Esophagus squamous epithelium (tissue), 5 donors: ENCODE measurements at regions not wholly inside any gene's neighbourhood (a gene's known extent, or its start where the extent isn't known, plus 50 kb on each side); places are given as distances from the start of the nearest gene placed in this dataset.

ENCODE experiments used
- DNase-seq: peaks from one replicate; lab custom pipeline; 2025; lab: John Stamatoyannopoulos, UW
- H3K27ac ChIP-seq, 4 donors: fragments of 200-600 bp; sonication (generic); one replicate each; pipeline ENCODE4 v1.5.1; 2016 to 2019; ENCODE audit warnings: mild to moderate bottlenecking in 1 of 4
- H3K27me3 ChIP-seq, 4 donors: fragments of 200-600 bp; sonication (generic); 1 replicate in 3 of 4; 2 replicates in 1 of 4; pipeline versions ENCODE4 v1.5.1 to v1.6.0; 2017 to 2021; ENCODE audit warnings: antibody characterized with exemption in 1 of 4
- H3K36me3 ChIP-seq, 3 donors: fragments of 200-600 bp; sonication (generic); one replicate each; pipeline ENCODE4 v1.5.1; 2016 to 2019
- H3K4me1 ChIP-seq, 3 donors: fragments of 200-600 bp; sonication (generic); one replicate each; pipeline ENCODE4 v1.5.1; 2017 to 2019
- H3K4me3 ChIP-seq, 4 donors: fragments of 200-600 bp; sonication (generic); 1 replicate in 3 of 4; 2 replicates in 1 of 4; pipeline ENCODE4 v1.5.1; 2016 to 2019; ENCODE audit warnings: mild to moderate bottlenecking in 2 of 4, moderate library complexity in 1 of 4
- H3K9me3 ChIP-seq, 3 donors: fragments of 200-600 bp; sonication (generic); one replicate each; pipeline ENCODE4 v1.5.1; 2016 to 2019
- POLR2A ChIP-seq, 4 donors: fragments of 450-650 bp; IDR thresholded peaks; one replicate each; pipeline ENCODE4 v1.6.1; 2017; ENCODE audit warnings: antibody characterized with exemption in 4 of 4, mild to moderate bottlenecking in 4 of 4, moderate library complexity in 3 of 4
- WGBS, 2 donors: methylation state at CpG; one replicate each; pipeline ENCODE4 v1.1.5; 2018; 5-methylcytosine and 5-hydroxymethylcytosine counted together
- intact Hi-C: fragments of 100-400 bp; cut with DNase I; formaldehyde crosslinking; loops from one replicate; pipeline ENCODE4 v1.15.0; 2022
- TF ChIP-seq, protein P1 (sequence below), 6 experiments: fragments of 450-650 bp in 4 of 6; fragments of 200-600 bp in 2 of 6; sonication (generic) in 2 of 6; IDR thresholded peaks; one replicate each; pipeline ENCODE4 v1.5.1; 2016 to 2019; ENCODE audit warnings: antibody characterized with exemption in 6 of 6, mild to moderate bottlenecking in 4 of 6, moderate library complexity in 4 of 6
- donor health status: DM: yes; HTN: yes; CAD: no.

DNA sequence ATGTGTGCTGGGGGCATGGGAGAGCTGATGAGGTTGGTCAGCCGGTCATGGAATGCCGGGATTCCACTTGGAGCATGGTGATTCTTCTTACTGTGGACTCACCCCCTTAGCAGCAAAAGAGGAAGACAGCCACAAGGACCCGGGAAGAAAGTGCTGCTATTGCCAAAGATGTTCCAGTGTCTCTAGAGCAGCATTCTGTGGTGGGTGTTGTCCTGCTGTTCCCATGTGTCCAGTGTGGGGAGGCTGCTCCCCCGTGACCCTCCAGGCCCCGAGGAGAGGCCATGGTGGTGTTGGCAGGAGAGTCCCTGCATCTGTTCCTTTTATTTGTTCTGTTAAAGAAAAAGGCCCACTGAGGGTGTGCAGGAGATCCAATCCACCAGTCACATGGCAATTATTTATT, 499.4 kb downstream of the RPS24 start:
- Histone ChIP-seq H3K27me3 (no peaks in the 10 kb centered on the region), H3K4me1 (no peaks in the 10 kb centered on the region), H3K4me3 (no peak overlapping the region), H3K27ac (no peak overlapping the region), H3K9me3 (no peaks in the 10 kb centered on the region), H3K36me3 (no peaks in the 10 kb centered on the region)
- 51 to 54% methylated on average over 5 of the region's 5 CpGs for WGBS, 2 donors
- no peak for TF ChIP-seq POLR2A (IDR thresholded peaks at IDR 0.05)
- TF ChIP-seq, protein P1, sequence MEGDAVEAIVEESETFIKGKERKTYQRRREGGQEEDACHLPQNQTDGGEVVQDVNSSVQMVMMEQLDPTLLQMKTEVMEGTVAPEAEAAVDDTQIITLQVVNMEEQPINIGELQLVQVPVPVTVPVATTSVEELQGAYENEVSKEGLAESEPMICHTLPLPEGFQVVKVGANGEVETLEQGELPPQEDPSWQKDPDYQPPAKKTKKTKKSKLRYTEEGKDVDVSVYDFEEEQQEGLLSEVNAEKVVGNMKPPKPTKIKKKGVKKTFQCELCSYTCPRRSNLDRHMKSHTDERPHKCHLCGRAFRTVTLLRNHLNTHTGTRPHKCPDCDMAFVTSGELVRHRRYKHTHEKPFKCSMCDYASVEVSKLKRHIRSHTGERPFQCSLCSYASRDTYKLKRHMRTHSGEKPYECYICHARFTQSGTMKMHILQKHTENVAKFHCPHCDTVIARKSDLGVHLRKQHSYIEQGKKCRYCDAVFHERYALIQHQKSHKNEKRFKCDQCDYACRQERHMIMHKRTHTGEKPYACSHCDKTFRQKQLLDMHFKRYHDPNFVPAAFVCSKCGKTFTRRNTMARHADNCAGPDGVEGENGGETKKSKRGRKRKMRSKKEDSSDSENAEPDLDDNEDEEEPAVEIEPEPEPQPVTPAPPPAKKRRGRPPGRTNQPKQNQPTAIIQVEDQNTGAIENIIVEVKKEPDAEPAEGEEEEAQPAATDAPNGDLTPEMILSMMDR (IDR thresholded peaks at IDR 0.05): no peak
- DNase-seq: no peak
- intact Hi-C loops: no loop called here

DNA sequence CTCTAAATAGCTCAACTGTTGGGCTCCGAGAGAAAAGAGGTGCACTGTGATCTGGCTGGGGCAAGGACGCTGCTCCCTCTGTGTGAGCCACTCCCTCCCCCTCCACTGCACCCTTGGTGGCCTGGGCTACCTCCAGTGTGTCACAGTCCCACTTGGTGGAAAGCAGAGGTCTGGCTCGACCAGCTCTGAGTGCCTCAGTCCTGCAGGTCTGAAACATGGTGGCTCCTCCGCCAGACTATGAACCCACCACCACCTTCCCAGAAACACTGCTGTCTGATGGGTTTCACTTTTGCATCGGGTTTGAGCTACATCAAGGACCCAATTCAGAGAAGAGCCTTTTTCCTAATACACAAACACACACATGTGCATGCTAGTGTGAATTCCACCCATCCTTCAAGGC, 500.1 kb downstream of the RPS24 start:
- Histone ChIP-seq H3K27me3 (peaks cover 0 to under 1% (median 0%) of the 10 kb centered on the region in 4 donors), H3K27ac (no peak overlapping the region), H3K36me3 (no peaks in the 10 kb centered on the region), H3K4me1 (no peaks in the 10 kb centered on the region), H3K4me3 (no peak overlapping the region), H3K9me3 (no peaks in the 10 kb centered on the region)
- WGBS, 2 donors: 92 to 100% methylated on average over 2 to 4 of the region's 5 CpGs
- no peak for DNase-seq
- TF ChIP-seq, protein P1 (IDR thresholded peaks at IDR 0.05): no peak
- no peak for TF ChIP-seq POLR2A (IDR thresholded peaks at IDR 0.05)
- intact Hi-C loops: no loop called here

DNA sequence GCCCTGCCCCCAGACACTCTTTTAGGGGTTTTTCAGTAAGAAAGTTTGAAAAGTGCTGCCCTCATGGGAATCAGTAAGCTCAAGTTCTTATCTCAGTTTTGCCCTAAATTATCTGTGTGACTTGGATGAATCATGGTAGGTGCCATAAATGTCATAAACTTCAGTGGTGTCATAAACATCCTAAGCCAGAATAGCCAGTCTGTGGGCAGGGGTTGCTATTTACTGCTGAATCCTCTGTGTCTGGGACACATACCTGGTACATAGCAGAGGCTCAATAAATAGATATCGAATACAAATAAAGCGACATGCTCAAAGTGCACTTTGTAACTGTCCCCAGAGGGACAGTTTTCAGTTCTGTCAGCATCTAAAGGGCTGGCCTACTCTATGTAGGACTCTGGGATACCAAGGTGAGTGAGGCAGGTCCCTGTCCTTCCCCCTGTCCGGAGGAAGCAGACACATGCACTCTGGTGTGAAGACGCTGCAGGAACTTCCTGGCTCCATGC, 502.1 kb downstream of the RPS24 start:
- 87 to 91% methylated on average over 3 to 4 of the region's 4 CpGs for WGBS, 2 donors
- Histone ChIP-seq H3K27me3 (peaks cover 0 to 4% (median 0%) of the 10 kb centered on the region in 4 donors), H3K4me1 (peaks cover 0 to 2% (median 0%) of the 10 kb centered on the region in 3 donors), H3K27ac (no peak overlapping the region), H3K36me3 (no peaks in the 10 kb centered on the region), H3K9me3 (no peaks in the 10 kb centered on the region), H3K4me3 (no peak overlapping the region)
- DNase-seq: no peak
- intact Hi-C loops: no loop called here
- TF ChIP-seq, protein P1 (IDR thresholded peaks at IDR 0.05): no peak
- no peak for TF ChIP-seq POLR2A (IDR thresholded peaks at IDR 0.05)

DNA sequence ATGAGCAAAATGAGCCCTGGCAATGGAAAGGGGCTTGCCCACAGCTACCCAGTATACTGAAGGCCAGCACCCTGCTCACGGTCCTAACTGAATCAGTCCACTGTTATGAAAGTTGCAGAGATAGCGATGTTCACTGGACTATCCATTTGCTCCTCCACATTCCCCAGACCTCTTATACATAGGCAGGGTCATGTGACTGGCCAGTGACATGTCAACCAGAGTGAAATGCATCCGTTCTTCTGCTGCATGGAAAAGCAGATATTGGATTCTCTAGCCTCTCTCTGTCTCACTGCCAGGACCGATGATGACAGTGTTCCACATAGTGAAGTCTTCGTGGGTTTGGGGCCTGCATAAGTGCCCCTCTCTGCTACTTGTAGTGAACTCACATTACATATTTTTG, 503.4 kb downstream of the RPS24 start:
- DNase-seq: no peak
- peaks cover 0 to 4% (median 0%) of the 10 kb centered on the region in 4 donors for H3K27me3 ChIP-seq
- no peaks in the 10 kb centered on the region for H3K36me3 ChIP-seq
- 79 to 93% methylated on average over 5 of the region's 5 CpGs for WGBS, 2 donors
- no peaks in the 10 kb centered on the region for H3K9me3 ChIP-seq
- H3K4me3 ChIP-seq: no peak overlapping the region
- no peak overlapping the region for H3K27ac ChIP-seq
- intact Hi-C loops: no loop called here
- H3K4me1 ChIP-seq: peaks cover 0 to 11% (median 10%) of the 10 kb centered on the region in 3 donors
- TF ChIP-seq POLR2A (IDR thresholded peaks at IDR 0.05): no peak
- TF ChIP-seq, protein P1 (IDR thresholded peaks at IDR 0.05): no peak

DNA sequence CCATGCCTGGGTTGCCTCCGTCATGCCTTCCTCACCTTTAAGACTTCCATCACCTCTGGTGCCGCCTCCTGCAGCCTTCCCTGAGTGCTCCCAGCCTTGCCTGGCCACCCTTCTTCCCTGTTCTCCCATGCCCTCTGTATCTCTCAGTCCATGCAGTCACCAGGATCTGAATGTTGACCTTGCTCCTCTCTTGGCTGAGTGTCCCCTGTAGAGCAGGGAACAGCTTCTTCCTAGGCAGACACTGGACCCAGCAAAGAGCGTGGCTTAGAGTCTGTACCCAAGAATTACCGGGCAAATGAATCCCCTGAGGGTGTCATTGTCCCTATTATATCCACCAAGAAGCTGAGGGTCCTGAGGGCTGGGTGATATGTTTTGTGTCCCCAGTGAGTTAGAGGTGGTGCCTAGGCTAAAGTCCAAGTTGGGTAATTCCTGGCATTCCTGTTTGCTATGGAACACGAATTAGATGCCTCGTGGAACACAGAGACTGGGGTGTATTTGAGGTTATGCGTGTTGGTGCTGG, 505.6 kb downstream of the RPS24 start:
- whole genome bisulfite sequencing, 2 donors: 54 to 55% methylated on average over 5 to 7 of the region's 7 CpGs
- Histone ChIP-seq H3K9me3 (no peaks in the 10 kb centered on the region), H3K27me3 (peaks cover 0 to 18% (median 0%) of the 10 kb centered on the region in 4 donors), H3K36me3 (no peaks in the 10 kb centered on the region), H3K4me3 (no peak overlapping the region), H3K4me1 (peaks cover 0 to 34% (median 22%) of the 10 kb centered on the region in 3 donors), H3K27ac (no peak overlapping the region)
- intact Hi-C loops: no loop called here
- no peak for DNase-seq
- TF ChIP-seq, protein P1 (IDR thresholded peaks at IDR 0.05): no peak
- TF ChIP-seq POLR2A (IDR thresholded peaks at IDR 0.05): no peak
